Esophagus muscularis mucosa (tissue), 4 donors: ENCODE measurements at regions not wholly inside any gene's neighbourhood (a gene's known extent, or its start where the extent isn't known, plus 50 kb on each side); places are given as distances from the start of the nearest gene placed in this dataset.

ENCODE experiments used
- DNase-seq: peaks from one replicate; pipeline ENCODE4 v3.0.0-alpha.2; 2017; ENCODE audit errors: extremely low spot score
- H3K27ac ChIP-seq, 4 donors: fragments of 200-600 bp; sonication (generic); replicated peaks in 1 of 4; 1 replicate in 3 of 4; 2 replicates in 1 of 4; pipeline ENCODE4 v1.5.1; 2016 to 2019; ENCODE audit warnings: mild to moderate bottlenecking in 1 of 4
- H3K27me3 ChIP-seq, 4 donors: fragments of 200-600 bp; sonication (generic); one replicate each; pipeline versions ENCODE4 v1.5.1 to v1.6.0; 2016 to 2019
- H3K36me3 ChIP-seq, 4 donors: fragments of 200-600 bp; sonication (generic); one replicate each; pipeline ENCODE4 v1.5.1; 2016 to 2019
- H3K4me1 ChIP-seq, 4 donors: fragments of 200-600 bp; sonication (generic); one replicate each; pipeline ENCODE4 v1.5.1; 2016 to 2019
- H3K4me3 ChIP-seq, 4 donors: fragments of 200-600 bp; sonication (generic); 1 replicate in 2 of 4; 2 replicates in 2 of 4; pipeline ENCODE4 v1.5.1; 2016 to 2019; ENCODE audit warnings: mild to moderate bottlenecking in 4 of 4, moderate library complexity in 1 of 4
- H3K9me3 ChIP-seq, 4 donors: fragments of 200-600 bp; sonication (generic); 1 replicate in 3 of 4; 2 replicates in 1 of 4; pipeline ENCODE4 v1.5.1; 2016 to 2019
- EP300 ChIP-seq: sonication (generic); formaldehyde crosslinking; IDR thresholded peaks from one replicate; pipeline ENCODE4 v1.6.1; 2017; ENCODE audit warnings: antibody characterized with exemption
- POLR2A ChIP-seq: fragments of 450-650 bp; IDR thresholded peaks from one replicate; pipeline ENCODE4 v1.6.1; 2017; ENCODE audit warnings: antibody characterized with exemption, moderate library complexity, mild to moderate bottlenecking, low read depth
- POLR2AphosphoS5 ChIP-seq, 2 donors: sonication (generic); formaldehyde crosslinking; IDR thresholded peaks; one replicate each; pipeline ENCODE4 v1.6.1; 2017; ENCODE audit warnings: antibody characterized with exemption in 2 of 2
- WGBS: methylation state at CpG from one replicate; pipeline ENCODE4 v1.1.5; 2018; 5-methylcytosine and 5-hydroxymethylcytosine counted together
- intact Hi-C: fragments of 100-400 bp; cut with DNase I; formaldehyde crosslinking; loops from one replicate; pipeline ENCODE4 v1.15.1; 2023
- TF ChIP-seq, protein P1 (sequence below), 3 experiments: fragments of 200-600 bp in 2 of 3; fragments of 450-650 bp in 1 of 3; sonication (generic) in 2 of 3; IDR thresholded peaks; one replicate each; pipeline ENCODE4 v1.5.1; 2017 to 2019; ENCODE audit warnings: antibody characterized with exemption in 3 of 3, mild to moderate bottlenecking in 2 of 3, moderate library complexity in 1 of 3

DNA sequence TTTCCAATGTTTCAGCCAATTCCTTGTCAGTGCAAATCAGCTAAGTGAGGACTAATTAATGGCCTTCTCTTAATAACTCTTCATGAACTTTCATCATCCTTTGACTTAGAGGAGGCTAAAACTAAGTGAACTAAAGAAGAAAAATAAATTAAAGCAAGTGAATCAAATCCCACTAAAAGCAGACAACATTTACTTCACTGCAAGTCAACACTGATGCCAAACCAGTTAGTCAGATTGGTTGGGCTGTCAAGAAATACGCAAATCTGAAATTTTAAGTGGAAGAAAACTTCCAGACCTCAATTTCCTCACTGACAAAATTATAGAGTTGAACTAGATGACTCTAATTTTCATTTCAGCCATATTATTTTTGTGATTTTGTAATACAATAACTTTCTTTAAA lies 137.2 kb upstream of the PRLR start:
- DNase-seq, result no peak
- no peaks in the 10 kb centered on the region for H3K4me1 ChIP-seq
- intact Hi-C loops, result no loop called here
- H3K4me3 ChIP-seq, result no peak overlapping the region
- TF ChIP-seq POLR2AphosphoS5 (IDR thresholded peaks at IDR 0.05), result no peak
- TF ChIP-seq POLR2A, result no peak
- no peak for TF ChIP-seq EP300
- TF ChIP-seq, protein P1, sequence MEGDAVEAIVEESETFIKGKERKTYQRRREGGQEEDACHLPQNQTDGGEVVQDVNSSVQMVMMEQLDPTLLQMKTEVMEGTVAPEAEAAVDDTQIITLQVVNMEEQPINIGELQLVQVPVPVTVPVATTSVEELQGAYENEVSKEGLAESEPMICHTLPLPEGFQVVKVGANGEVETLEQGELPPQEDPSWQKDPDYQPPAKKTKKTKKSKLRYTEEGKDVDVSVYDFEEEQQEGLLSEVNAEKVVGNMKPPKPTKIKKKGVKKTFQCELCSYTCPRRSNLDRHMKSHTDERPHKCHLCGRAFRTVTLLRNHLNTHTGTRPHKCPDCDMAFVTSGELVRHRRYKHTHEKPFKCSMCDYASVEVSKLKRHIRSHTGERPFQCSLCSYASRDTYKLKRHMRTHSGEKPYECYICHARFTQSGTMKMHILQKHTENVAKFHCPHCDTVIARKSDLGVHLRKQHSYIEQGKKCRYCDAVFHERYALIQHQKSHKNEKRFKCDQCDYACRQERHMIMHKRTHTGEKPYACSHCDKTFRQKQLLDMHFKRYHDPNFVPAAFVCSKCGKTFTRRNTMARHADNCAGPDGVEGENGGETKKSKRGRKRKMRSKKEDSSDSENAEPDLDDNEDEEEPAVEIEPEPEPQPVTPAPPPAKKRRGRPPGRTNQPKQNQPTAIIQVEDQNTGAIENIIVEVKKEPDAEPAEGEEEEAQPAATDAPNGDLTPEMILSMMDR (IDR thresholded peaks at IDR 0.05), result no peak
- no peak overlapping the region for H3K27ac ChIP-seq
- no peaks in the 10 kb centered on the region for H3K27me3 ChIP-seq
- WGBS, result 71% methylated on average over 1 of the region's 1 CpG
- no peaks in the 10 kb centered on the region for H3K9me3 ChIP-seq
- H3K36me3 ChIP-seq, result no peaks in the 10 kb centered on the region

DNA sequence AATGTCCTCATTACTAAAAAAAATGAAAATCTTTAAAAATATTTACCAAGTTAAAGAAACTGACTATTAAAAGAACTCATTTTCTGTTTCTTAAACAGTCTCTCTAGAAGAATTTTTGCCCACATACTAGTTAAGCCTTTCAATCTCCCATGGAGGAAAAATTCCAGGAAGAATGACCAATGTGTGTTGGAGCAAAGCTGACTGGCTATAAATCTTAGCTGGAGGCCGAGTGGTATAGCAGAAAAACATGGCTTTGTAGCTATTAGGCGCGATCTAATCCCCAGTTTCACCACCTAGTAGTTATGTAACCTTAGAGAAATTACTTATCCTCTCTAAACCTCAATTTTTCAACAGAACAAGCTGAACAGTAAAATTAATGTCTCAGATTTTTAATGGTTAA lies 135.5 kb upstream of the PRLR start:
- no peak overlapping the region for H3K4me3 ChIP-seq
- TF ChIP-seq, protein P1 (IDR thresholded peaks at IDR 0.05), result no peak
- TF ChIP-seq POLR2AphosphoS5 (IDR thresholded peaks at IDR 0.05), result no peak
- no peak for TF ChIP-seq POLR2A
- TF ChIP-seq EP300, result no peak
- H3K27ac ChIP-seq, result no peak overlapping the region
- WGBS, result 73% methylated on average over 3 of the region's 3 CpGs
- no peaks in the 10 kb centered on the region for H3K9me3 ChIP-seq
- H3K27me3 ChIP-seq, result no peaks in the 10 kb centered on the region
- no peak for DNase-seq
- intact Hi-C loops, result no loop called here
- H3K4me1 ChIP-seq, result no peaks in the 10 kb centered on the region
- no peaks in the 10 kb centered on the region for H3K36me3 ChIP-seq

DNA sequence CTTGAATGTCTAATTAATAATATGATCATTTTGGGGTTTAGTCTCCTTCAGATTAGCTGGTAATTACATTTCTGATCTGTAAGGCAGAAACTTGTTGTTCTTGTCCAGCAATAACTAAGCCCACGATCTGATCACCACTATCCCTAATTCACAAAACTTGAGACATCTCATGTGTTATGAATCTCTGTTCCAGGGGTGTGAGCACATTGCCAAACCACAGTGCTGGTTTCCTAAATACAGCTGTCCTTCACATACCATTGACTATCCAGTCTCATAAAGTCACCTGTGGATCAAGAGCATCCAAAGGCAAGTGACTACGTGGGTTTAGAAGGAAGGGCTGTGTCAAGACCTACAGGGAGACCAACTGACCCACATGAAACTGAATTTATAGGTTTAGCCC lies 134.1 kb upstream of the PRLR start:
- WGBS, result 72% methylated on average over 2 of the region's 2 CpGs
- no peak overlapping the region for H3K4me3 ChIP-seq

DNA sequence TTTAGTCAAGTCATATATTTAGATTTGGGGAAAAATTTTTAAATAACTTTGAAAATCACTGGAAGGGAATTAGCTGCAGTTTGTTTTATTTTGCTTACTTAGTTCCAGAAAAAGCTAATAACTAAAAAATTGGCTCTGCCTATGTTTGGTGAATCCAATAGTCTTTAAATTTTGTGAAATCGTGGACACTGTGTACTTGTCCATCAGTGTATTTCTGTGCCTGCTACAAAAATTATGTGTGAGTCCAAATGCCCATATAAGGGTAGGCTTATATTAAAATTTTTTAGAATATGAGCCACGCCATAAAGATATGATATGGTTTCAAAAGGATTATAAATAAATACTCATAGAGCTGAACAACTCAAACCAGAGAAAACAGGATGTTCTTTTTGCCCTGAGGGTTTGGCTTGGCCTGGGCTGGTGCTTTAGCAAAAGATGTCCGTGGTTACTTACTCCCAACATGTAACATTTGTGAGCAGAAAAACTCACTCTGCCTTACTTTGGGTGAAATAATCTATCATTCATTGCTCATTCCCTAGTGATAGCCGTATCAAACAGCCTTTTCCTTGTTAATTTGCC lies 133.2 kb upstream of the PRLR start:
- no peak overlapping the region for H3K4me3 ChIP-seq
- intact Hi-C loops, result no loop called here
- H3K36me3 ChIP-seq, result no peaks in the 10 kb centered on the region
- no peak overlapping the region for H3K27ac ChIP-seq
- TF ChIP-seq EP300, result no peak
- no peak for TF ChIP-seq POLR2AphosphoS5 (IDR thresholded peaks at IDR 0.05)
- TF ChIP-seq, protein P1 (IDR thresholded peaks at IDR 0.05), result no peak
- no peak for TF ChIP-seq POLR2A
- H3K4me1 ChIP-seq, result no peaks in the 10 kb centered on the region
- WGBS, result 72% methylated on average over 4 of the region's 4 CpGs
- DNase-seq, result no peak
- H3K9me3 ChIP-seq, result no peaks in the 10 kb centered on the region
- no peaks in the 10 kb centered on the region for H3K27me3 ChIP-seq

More for the DNA sequence above, 134.1 kb upstream of the PRLR start:
- DNase-seq, result no peak
- no peaks in the 10 kb centered on the region for H3K36me3 ChIP-seq
- no peaks in the 10 kb centered on the region for H3K9me3 ChIP-seq
- H3K4me1 ChIP-seq, result no peaks in the 10 kb centered on the region
- H3K27me3 ChIP-seq, result no peaks in the 10 kb centered on the region
- TF ChIP-seq POLR2A (no peak), POLR2AphosphoS5 (IDR thresholded peaks at IDR 0.05) (no peak), EP300 (no peak)
- TF ChIP-seq, protein P1 (IDR thresholded peaks at IDR 0.05), result no peak
- intact Hi-C loops, result no loop called here
- H3K27ac ChIP-seq, result no peak overlapping the region

DNA sequence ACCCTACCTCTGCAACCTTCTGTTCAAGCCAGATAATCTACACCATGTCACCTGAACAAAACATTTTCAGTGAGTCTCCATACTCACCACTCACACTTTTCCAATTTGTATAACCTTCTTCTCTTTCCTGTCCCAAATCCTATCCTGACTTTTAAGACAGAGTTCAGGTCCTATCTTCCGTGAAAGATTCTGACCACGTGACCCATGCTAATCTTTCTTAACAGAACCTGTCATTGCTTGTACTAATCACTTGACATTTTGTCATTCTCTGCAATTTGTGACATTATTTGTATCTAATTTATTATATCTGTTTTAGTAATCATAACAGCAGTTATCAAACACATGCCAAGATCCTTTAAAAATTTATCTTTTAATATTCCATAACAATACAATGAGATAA lies 132.5 kb upstream of the PRLR start:
- Histone ChIP-seq H3K36me3 (no peaks in the 10 kb centered on the region), H3K4me1 (no peaks in the 10 kb centered on the region), H3K27ac (no peak overlapping the region), H3K27me3 (no peaks in the 10 kb centered on the region), H3K4me3 (no peak overlapping the region), H3K9me3 (no peaks in the 10 kb centered on the region)
- intact Hi-C loops, result no loop called here
- TF ChIP-seq, protein P1 (IDR thresholded peaks at IDR 0.05), result no peak
- TF ChIP-seq POLR2AphosphoS5 (IDR thresholded peaks at IDR 0.05) (no peak), POLR2A (no peak), EP300 (no peak)
- 67% methylated on average over 2 of the region's 2 CpGs for WGBS
- no peak for DNase-seq
